Stimulated activated CD8-positive, alpha-beta memory T cell treated with anti-CD3 and anti-CD28 coated beads, Interleukin-4, amount 100 ng/mL, for 48 hours (primary cell): ENCODE measurements at regions not wholly inside any gene's neighbourhood (a gene's known extent, or its start where the extent isn't known, plus 50 kb on each side); places are given as distances from the start of the nearest gene placed in this dataset.

Experiments used
- DNase-seq: peaks from one replicate; pipeline ENCODE4 v3.0.0-alpha.2; 2020

GRCh38 chr6:8213995-8214394 is 111.6 kb upstream of the EEF1E1 start:
- no peak for DNase-seq

- DNase-seq: no peak
Observed at GRCh38 chr6:8212720-8213434, 110.5 kb upstream of the EEF1E1 start.

- DNase-seq: no peak
Observed at GRCh38 chr6:8207869-8208191, 105.5 kb upstream of the EEF1E1 start.

GRCh38 chr6:8207191-8207868 is 105.0 kb upstream of the EEF1E1 start:
- DNase-seq: no peak

GRCh38 chr6:8203337-8203736 is 101.0 kb upstream of the EEF1E1 start:
- DNase-seq: no peak

- no peak for DNase-seq
Observed at GRCh38 chr6:8201679-8202078, 99.3 kb upstream of the EEF1E1 start.

GRCh38 chr6:8200255-8200654 is 97.9 kb upstream of the EEF1E1 start:
- DNase-seq: no peak

GRCh38 chr6:8195714-8196102 is 93.4 kb upstream of the EEF1E1 start:
- no peak for DNase-seq

- DNase-seq: no peak
Observed at GRCh38 chr6:8195040-8195713, 92.8 kb upstream of the EEF1E1 start.

GRCh38 chr6:8194490-8194889 is 92.1 kb upstream of the EEF1E1 start:
- DNase-seq: no peak

GRCh38 chr6:8193541-8193940 is 91.2 kb upstream of the EEF1E1 start:
- no peak for DNase-seq

- DNase-seq: no peak
Observed at GRCh38 chr6:8192597-8192996, 90.2 kb upstream of the EEF1E1 start.

- no peak for DNase-seq
Observed at GRCh38 chr6:8192067-8192466, 89.7 kb upstream of the EEF1E1 start.

- DNase-seq: no peak
Observed at GRCh38 chr6:8191629-8192028, 89.3 kb upstream of the EEF1E1 start.

- no peak for DNase-seq
Observed at GRCh38 chr6:8187209-8187608, 84.9 kb upstream of the EEF1E1 start.

GRCh38 chr6:8182902-8183665 is 80.7 kb upstream of the EEF1E1 start:
- no peak for DNase-seq

GRCh38 chr6:8181951-8182845 is 79.8 kb upstream of the EEF1E1 start:
- DNase-seq: no peak

- no peak for DNase-seq
Observed at GRCh38 chr6:8181160-8181881, 79.0 kb upstream of the EEF1E1 start.

- no peak for DNase-seq
Observed at GRCh38 chr6:8180327-8181159, 78.2 kb upstream of the EEF1E1 start.

GRCh38 chr6:8177721-8178120 is 75.4 kb upstream of the EEF1E1 start:
- no peak for DNase-seq
